ENCODE measurements at regions not wholly inside any gene's neighbourhood (a gene's known extent, or its start where the extent isn't known, plus 50 kb on each side); places are given as distances from the start of the nearest gene placed in this dataset.

DNA sequence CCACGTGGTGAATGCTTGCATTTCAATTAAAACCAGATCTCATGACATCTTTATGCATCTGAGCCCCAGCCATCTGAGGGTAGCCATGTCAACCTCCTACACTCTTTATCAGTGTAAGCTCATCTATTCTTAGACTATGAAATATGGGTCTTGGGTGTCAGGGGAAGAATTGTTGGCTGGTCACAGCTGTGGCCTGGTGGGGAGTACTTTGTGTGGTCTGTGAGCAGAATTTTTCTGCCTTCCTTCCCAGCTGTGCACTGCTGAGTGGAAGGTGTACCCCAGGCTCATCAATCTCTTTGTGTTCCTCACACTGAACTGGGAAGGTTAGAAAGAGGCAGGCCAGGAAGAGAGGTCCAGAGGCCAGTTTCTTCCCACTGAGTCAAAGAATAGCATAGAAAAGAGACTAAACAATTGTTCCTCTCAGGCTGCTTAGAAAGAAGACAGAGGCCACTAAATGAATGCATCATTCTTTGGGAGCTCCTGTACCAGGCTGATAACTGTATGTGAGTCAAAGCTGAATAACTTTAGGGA is 202.7 kb upstream of the RGMB start:
- no peak overlapping the region for H3K27ac ChIP-seq (replicated peaks in 1 of 4)
- H3K36me3 ChIP-seq: no peaks in the 10 kb centered on the region
- H3K4me1 ChIP-seq: no peaks in the 10 kb centered on the region
- H3K4me3 ChIP-seq: no peak overlapping the region
- WGBS: 48% methylated on average over 1 of the region's 1 CpG
- no peaks in the 10 kb centered on the region for H3K9me3 ChIP-seq
- intact Hi-C loops (cut with DNase I): no loop called here
- TF ChIP-seq POLR2AphosphoS5 (IDR thresholded peaks at IDR 0.05) (no peak), CTCF (IDR thresholded peaks at IDR 0.05) (no peak), POLR2A (IDR thresholded peaks at IDR 0.05; ENCODE audit: low read depth) (no peak), EP300 (IDR thresholded peaks at IDR 0.05) (no peak)
- no peaks in the 10 kb centered on the region for H3K27me3 ChIP-seq
- DNase-seq (ENCODE audit: extremely low spot score): no peak

DNA sequence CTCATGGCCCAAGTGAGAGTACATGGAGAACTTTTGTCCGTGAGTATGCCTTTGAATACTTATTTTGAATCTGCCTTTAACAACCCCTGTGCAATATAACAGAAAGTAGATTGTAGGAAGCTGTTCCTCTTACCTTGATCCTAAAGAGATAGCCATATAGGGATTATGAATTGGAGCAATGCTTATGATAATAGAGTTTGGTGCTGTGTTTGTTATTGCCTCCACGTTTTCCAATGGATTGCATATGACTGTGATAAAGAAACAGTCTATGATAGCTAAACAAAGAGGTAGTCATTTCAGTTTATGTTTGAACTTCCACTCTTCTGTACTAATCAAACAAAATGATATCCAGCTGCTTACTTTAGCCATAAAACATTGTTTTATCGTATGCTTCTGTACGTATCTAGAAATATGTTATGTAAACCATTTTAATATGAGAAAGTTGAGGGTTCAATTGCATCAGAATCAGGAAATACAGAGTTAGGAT is 199.6 kb upstream of the RGMB start:
- no peak for TF ChIP-seq EP300 (IDR thresholded peaks at IDR 0.05)
- no peak for TF ChIP-seq CTCF (IDR thresholded peaks at IDR 0.05)
- TF ChIP-seq POLR2A (IDR thresholded peaks at IDR 0.05; ENCODE audit: low read depth): no peak
- TF ChIP-seq POLR2AphosphoS5 (IDR thresholded peaks at IDR 0.05): no peak
- WGBS: 70% methylated on average over 4 of the region's 4 CpGs

GRCh38 chr5:98576275-98576674 is 197.2 kb upstream of the RGMB start:
- DNase-seq (ENCODE audit: extremely low spot score): no peak
- Histone ChIP-seq H3K27me3 (no peaks in the 10 kb centered on the region), H3K36me3 (no peaks in the 10 kb centered on the region), H3K4me1 (peaks cover 0 to 4% (median 3%) of the 10 kb centered on the region in 4 donors), H3K4me3 (no peak overlapping the region), H3K9me3 (no peaks in the 10 kb centered on the region), H3K27ac (replicated peaks in 1 of 4) (no peak overlapping the region)
- TF ChIP-seq CTCF (IDR thresholded peaks at IDR 0.05) (no peak), POLR2AphosphoS5 (IDR thresholded peaks at IDR 0.05) (no peak), POLR2A (IDR thresholded peaks at IDR 0.05; ENCODE audit: low read depth) (no peak), EP300 (IDR thresholded peaks at IDR 0.05) (no peak)
- WGBS: 93% methylated on average over 19 of the region's 20 CpGs
- intact Hi-C loops (cut with DNase I): no loop called here

More for the DNA sequence above, 199.6 kb upstream of the RGMB start:
- Histone ChIP-seq H3K27ac (replicated peaks in 1 of 4) (no peak overlapping the region), H3K4me1 (no peaks in the 10 kb centered on the region), H3K9me3 (no peaks in the 10 kb centered on the region), H3K4me3 (no peak overlapping the region), H3K36me3 (no peaks in the 10 kb centered on the region), H3K27me3 (no peaks in the 10 kb centered on the region)
- DNase-seq (ENCODE audit: extremely low spot score): no peak
- intact Hi-C loops (cut with DNase I): no loop called here

DNA sequence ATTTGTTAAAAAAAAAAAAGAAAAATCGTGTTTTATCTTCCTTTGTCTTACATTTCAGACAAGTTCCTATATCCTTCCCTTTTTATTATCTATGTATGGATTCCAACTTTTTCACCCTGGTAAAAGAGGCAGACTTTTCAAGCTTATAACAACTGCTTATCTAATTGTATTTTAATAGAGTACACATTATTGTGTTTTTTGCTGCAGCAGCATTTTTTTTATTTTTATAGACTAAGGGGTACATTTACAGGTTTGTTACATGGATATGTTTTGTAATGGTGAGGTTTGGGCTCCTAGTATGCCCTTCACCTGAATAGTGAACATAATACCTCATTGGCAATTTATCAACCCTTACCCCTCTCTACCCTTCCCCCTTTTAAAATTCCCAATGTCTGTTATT is 195.0 kb upstream of the RGMB start:
- no peaks in the 10 kb centered on the region for H3K27me3 ChIP-seq
- H3K9me3 ChIP-seq: no peaks in the 10 kb centered on the region
- intact Hi-C loops (cut with DNase I): no loop called here
- DNase-seq (ENCODE audit: extremely low spot score): no peak
- H3K4me3 ChIP-seq: no peak overlapping the region
- H3K4me1 ChIP-seq: peaks cover 0 to 11% (median 10%) of the 10 kb centered on the region in 4 donors
- TF ChIP-seq POLR2AphosphoS5 (IDR thresholded peaks at IDR 0.05) (no peak), POLR2A (IDR thresholded peaks at IDR 0.05; ENCODE audit: low read depth) (no peak), EP300 (IDR thresholded peaks at IDR 0.05) (no peak), CTCF (IDR thresholded peaks at IDR 0.05) (no peak)
- no peaks in the 10 kb centered on the region for H3K36me3 ChIP-seq
- no peak overlapping the region for H3K27ac ChIP-seq (replicated peaks in 1 of 4)
- 85% methylated on average over 1 of the region's 1 CpG for WGBS
